ENCODE measurements at regions not wholly inside any gene's neighbourhood (a gene's known extent, or its start where the extent isn't known, plus 50 kb on each side); places are given as distances from the start of the nearest gene placed in this dataset.

GRCh38 chr13:62799038-62799535 lies 1383.4 kb upstream of the PCDH20 start:
- H3K36me3 Mint-ChIP-seq (ENCODE audit: insufficient read depth in 1 of 3, low read depth in 3 of 3), result no peaks in the 10 kb centered on the region
- no peaks in the 10 kb centered on the region for H4K20me1 ChIP-seq (ENCODE audit: control insufficient read depth, insufficient read depth, insufficient read length)
- H3K4me1 ChIP-seq (ENCODE audit: insufficient read depth, low read length), result no peaks in the 10 kb centered on the region
- no peak overlapping the region for H2BK120ac ChIP-seq (ENCODE audit: low read depth, low read length, poor library complexity, severe bottlenecking)
- no peak overlapping the region for H2AFZ ChIP-seq (ENCODE audit: low read length)
- H2AK5ac ChIP-seq (ENCODE audit: insufficient read length, low read length), result no peak overlapping the region
- no peak overlapping the region for H3K56ac ChIP-seq (ENCODE audit: insufficient read length, low read depth, low read length)
- no peak overlapping the region for H4K5ac ChIP-seq (ENCODE audit: insufficient read length, low read depth, low read length)
- TF ChIP-seq CTCF (conservative IDR thresholded peaks at IDR 0.05), result no peak
- no peak overlapping the region for H3T11ph ChIP-seq (ENCODE audit: low read length)
- no CpG with 5 or more reads among the region's 8 CpGs for WGBS (ENCODE audit: extremely low coverage, insufficient read length, low lambda C conversion rate)
- H3K27ac Mint-ChIP-seq, result no peak overlapping the region
- H3K23ac ChIP-seq (ENCODE audit: insufficient read length, low read depth, low read length), result no peak overlapping the region
- no peak overlapping the region for H2BK12ac ChIP-seq (ENCODE audit: insufficient read length, low read depth, low read length)
- H3K23me2 ChIP-seq (ENCODE audit: insufficient read length, low read depth, low read length, poor library complexity, severe bottlenecking), result no peaks in the 10 kb centered on the region
- H2BK15ac ChIP-seq (ENCODE audit: low read depth, low read length), result no peak overlapping the region
- no peak overlapping the region for H2BK5ac ChIP-seq (ENCODE audit: insufficient read length, low read length)
- no peak overlapping the region for H3K4me3 Mint-ChIP-seq
- no peak overlapping the region for H4K91ac ChIP-seq (ENCODE audit: insufficient read length, low read depth, low read length)
- H3K4me2 ChIP-seq (ENCODE audit: insufficient read depth, insufficient read length, low read length), result no peak overlapping the region
- peaks cover 2 to 3% of the 10 kb centered on the region in 2 experiments; a peak in 1 of 4 replicates for H3K4me1 Mint-ChIP-seq
- H3K79me1 ChIP-seq (ENCODE audit: insufficient read depth, low read depth, low read length, poor library complexity, severe bottlenecking), result no peaks in the 10 kb centered on the region
- no peak overlapping the region for H3K9ac ChIP-seq (ENCODE audit: extremely low read depth, insufficient read length, low read length)
- no peak overlapping the region for H3K27ac ChIP-seq (ENCODE audit: insufficient read length, low read depth, low read length)
- H3K18ac ChIP-seq (ENCODE audit: insufficient read length, low read depth, low read length), result no peak overlapping the region
- H3K27me3 Mint-ChIP-seq (ENCODE audit: low read depth), result no peaks in the 10 kb centered on the region
- H3K9me3 Mint-ChIP-seq, result peaks cover 0 to 3% of the 10 kb centered on the region in 2 experiments; a peak in 1 of 5 replicates
- H3K79me2 ChIP-seq (ENCODE audit: insufficient read depth, low read length), result no peaks in the 10 kb centered on the region
- no peaks in the 10 kb centered on the region for H3K27me3 ChIP-seq (ENCODE audit: insufficient read depth, low read length)
- H2BK20ac ChIP-seq (ENCODE audit: low read depth, low read length, poor library complexity, severe bottlenecking), result no peak overlapping the region
- H4K8ac ChIP-seq (replicated peaks; ENCODE audit: insufficient read length, low read depth, low read length), result no peak overlapping the region
- no peak for DNase-seq
- no peaks in the 10 kb centered on the region for H3K9me3 ChIP-seq (ENCODE audit: control insufficient read depth, low read depth, low read length)
- H3K14ac ChIP-seq (ENCODE audit: insufficient read depth, low read length), result no peak overlapping the region; the same call in 1 of the 2 replicates
- no peak overlapping the region for H3K4ac ChIP-seq (ENCODE audit: low read depth, low read length)
